Suprapubic skin (tissue), 4 donors: ENCODE measurements at regions not wholly inside any gene's neighbourhood (a gene's known extent, or its start where the extent isn't known, plus 50 kb on each side); places are given as distances from the start of the nearest gene placed in this dataset.

Experiments used
- POLR2A ChIP-seq, 2 donors: fragments of 450-650 bp; IDR thresholded peaks; one replicate each; pipeline ENCODE4 v1.6.1; 2017; ENCODE audit warnings: antibody characterized with exemption in 2 of 2, mild to moderate bottlenecking in 2 of 2, moderate library complexity in 2 of 2
- POLR2AphosphoS5 ChIP-seq, 3 donors: sonication (generic); formaldehyde crosslinking; IDR thresholded peaks; one replicate each; pipeline ENCODE4 v1.6.1; 2017; ENCODE audit warnings: antibody characterized with exemption in 3 of 3
- TF ChIP-seq, protein P1 (sequence below), 2 donors: fragments of 200-600 bp in 1 of 2; fragments of 450-650 bp in 1 of 2; sonication (generic) in 1 of 2; IDR thresholded peaks; one replicate each; pipeline ENCODE4 v1.5.1; 2016 to 2019; ENCODE audit warnings: antibody characterized with exemption in 2 of 2, mild to moderate bottlenecking in 1 of 2, moderate library complexity in 1 of 2

DNA sequence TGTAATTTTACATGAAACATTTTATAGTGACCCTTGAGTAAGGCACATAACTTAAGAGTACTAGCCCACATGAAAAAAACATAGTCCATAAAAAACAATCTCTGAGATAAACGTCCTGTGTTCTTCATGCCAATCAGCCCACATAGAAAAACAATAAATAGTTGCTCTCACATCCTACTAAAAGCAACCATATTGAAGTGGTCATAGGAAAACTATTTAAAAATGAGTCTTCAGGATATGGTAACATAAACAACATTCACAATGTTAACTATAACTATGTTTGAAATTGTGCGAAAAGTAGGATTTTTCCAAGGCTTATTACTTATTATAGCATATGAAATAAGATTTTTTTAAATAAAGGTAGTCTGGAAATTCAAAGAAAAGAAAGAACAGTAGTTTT lies 77.1 kb upstream of the EPHA5 start:
- TF ChIP-seq, protein P1, sequence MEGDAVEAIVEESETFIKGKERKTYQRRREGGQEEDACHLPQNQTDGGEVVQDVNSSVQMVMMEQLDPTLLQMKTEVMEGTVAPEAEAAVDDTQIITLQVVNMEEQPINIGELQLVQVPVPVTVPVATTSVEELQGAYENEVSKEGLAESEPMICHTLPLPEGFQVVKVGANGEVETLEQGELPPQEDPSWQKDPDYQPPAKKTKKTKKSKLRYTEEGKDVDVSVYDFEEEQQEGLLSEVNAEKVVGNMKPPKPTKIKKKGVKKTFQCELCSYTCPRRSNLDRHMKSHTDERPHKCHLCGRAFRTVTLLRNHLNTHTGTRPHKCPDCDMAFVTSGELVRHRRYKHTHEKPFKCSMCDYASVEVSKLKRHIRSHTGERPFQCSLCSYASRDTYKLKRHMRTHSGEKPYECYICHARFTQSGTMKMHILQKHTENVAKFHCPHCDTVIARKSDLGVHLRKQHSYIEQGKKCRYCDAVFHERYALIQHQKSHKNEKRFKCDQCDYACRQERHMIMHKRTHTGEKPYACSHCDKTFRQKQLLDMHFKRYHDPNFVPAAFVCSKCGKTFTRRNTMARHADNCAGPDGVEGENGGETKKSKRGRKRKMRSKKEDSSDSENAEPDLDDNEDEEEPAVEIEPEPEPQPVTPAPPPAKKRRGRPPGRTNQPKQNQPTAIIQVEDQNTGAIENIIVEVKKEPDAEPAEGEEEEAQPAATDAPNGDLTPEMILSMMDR (IDR thresholded peaks at IDR 0.05), result no peak
- no peak for TF ChIP-seq POLR2A (IDR thresholded peaks at IDR 0.05)
- TF ChIP-seq POLR2AphosphoS5 (IDR thresholded peaks at IDR 0.05), result no peak
